ENCODE measurements at regions not wholly inside any gene's neighbourhood (a gene's known extent, or its start where the extent isn't known, plus 50 kb on each side); places are given as distances from the start of the nearest gene placed in this dataset.

- no peak overlapping the region for H3K4me3 ChIP-seq (replicated peaks in 1 of 2; ENCODE audit: low read depth in 1 of 2, low read length in 2 of 2)
- intact Hi-C loops (cut with micrococcal nuclease): no loop called here
- no peaks in the 10 kb centered on the region for H3K4me1 ChIP-seq (ENCODE audit: control insufficient read depth in 1 of 2, insufficient read depth in 2 of 2, low read length in 2 of 2)
- no peaks in the 10 kb centered on the region for H4K20me1 ChIP-seq (ENCODE audit: insufficient read depth)
- no peaks in the 10 kb centered on the region for H3K27me3 ChIP-seq (ENCODE audit: insufficient read depth, low read length)
- H3K27ac ChIP-seq (ENCODE audit: low read depth, low read length): no peak overlapping the region
- no peak overlapping the region for H2AFZ ChIP-seq (ENCODE audit: low read depth, low read length, poor library complexity, severe bottlenecking)
- ChIA-PET CTCF (no interaction called here), RAD21 (ENCODE audit: low non-redundant PET in 1 of 2, low total read pairs in 2 of 2, uncharacterized antibody in 2 of 2, unreplicated experiment in 2 of 2) (no interaction called here), POLR2A (no interaction called here)
- H3K4me2 ChIP-seq (ENCODE audit: low read length): no peak overlapping the region
- BruUV-seq (replicated peaks): no TSS peak
- ATAC-seq (no peak), DNase-seq (ENCODE audit: low read depth, low spot score) (no peak)
- no peak overlapping the region for H3K9ac ChIP-seq (ENCODE audit: low read length)
- no peaks in the 10 kb centered on the region for H3K79me2 ChIP-seq (ENCODE audit: insufficient read depth, low read length)
- TF ChIP-seq ZBTB33 (IDR thresholded peaks at IDR 0.05; ENCODE audit: extremely low read depth, insufficient replicate concordance, low read length) (no peak), SP1 (IDR thresholded peaks at IDR 0.05; ENCODE audit: low read depth) (no peak), REST (IDR thresholded peaks at IDR 0.05; ENCODE audit: low read depth) (no peak), MAX (IDR thresholded peaks at IDR 0.05) (no peak), ATF3 (IDR thresholded peaks at IDR 0.05) (no peak), TCF7L2 (IDR thresholded peaks at IDR 0.05; ENCODE audit: borderline replicate concordance, extremely low read depth, insufficient read depth, insufficient read length) (no peak), SRF (IDR thresholded peaks at IDR 0.05; ENCODE audit: low read depth) (no peak), ZNF274 (IDR thresholded peaks at IDR 0.05; ENCODE audit: low read depth, low read length) (no peak), EGR1 (IDR thresholded peaks at IDR 0.05; ENCODE audit: low read depth) (no peak), CEBPB (IDR thresholded peaks at IDR 0.05; ENCODE audit: low read depth) (no peak), EZH2phosphoT487 (IDR thresholded peaks at IDR 0.05; ENCODE audit: borderline replicate concordance) (no peak)
- no peaks in the 10 kb centered on the region for H3K9me3 ChIP-seq (ENCODE audit: control insufficient read depth in 1 of 2, insufficient read depth in 1 of 2, low read depth in 1 of 2, low read length in 2 of 2)
- no peaks in the 10 kb centered on the region for H3K9me2 ChIP-seq (ENCODE audit: insufficient read depth)
- no peaks in the 10 kb centered on the region for H3K36me3 ChIP-seq (ENCODE audit: control insufficient read depth in 1 of 2, insufficient read depth in 2 of 2, low read length in 2 of 2)
Observed at GRCh38 chr9:119844431-119844830, 475.2 kb upstream of the BRINP1 start.

All from HCT116 (cell line).